Mammary epithelial cell (primary cell): ENCODE measurements at regions not wholly inside any gene's neighbourhood (a gene's known extent, or its start where the extent isn't known, plus 50 kb on each side); places are given as distances from the start of the nearest gene placed in this dataset.

Experiments used
- CTCF ChIP-seq, 2 donors: IDR thresholded peaks in 1 of 2; conservative IDR thresholded peaks in 1 of 2; 2 replicates each; pipeline ENCODE4 v1.5.1; 2011 to 2012; ENCODE audit warnings: inconsistent platforms in 2 of 2, low read length in 2 of 2, mild to moderate bottlenecking in 2 of 2, control low read depth in 1 of 2, low read depth in 1 of 2; ENCODE audit not compliant: insufficient read depth in 1 of 2; ENCODE audit errors: extremely low read depth in 1 of 2
- EZH2 ChIP-seq: IDR thresholded peaks from 2 replicates; pipeline ENCODE4 v1.6.1; 2012; ENCODE audit warnings: low read length, inconsistent platforms, borderline replicate concordance

GRCh38 chr13:40875044-40875443 is 85.6 kb downstream of the SLC25A15 start:
- TF ChIP-seq CTCF (conservative IDR thresholded peaks at IDR 0.05 in 1 of 2, IDR thresholded peaks at IDR 0.05 in 1 of 2; ENCODE audit: extremely low read depth in 1 of 2, insufficient read depth in 1 of 2, low read depth in 1 of 2, low read length in 2 of 2) (no peak), EZH2 (no peak)
